ENCODE measurements at regions not wholly inside any gene's neighbourhood (a gene's known extent, or its start where the extent isn't known, plus 50 kb on each side); places are given as distances from the start of the nearest gene placed in this dataset.

GRCh38 chr7:26522633-26523032 lies 231.0 kb downstream of the SNX10 start:
- FAIRE-seq (no peak), DNase-seq (ENCODE audit: low read depth in 1 of 2, low spot score in 1 of 2) (no peak), ATAC-seq (no peak)
- CTCF ChIA-PET = no interaction called here
- TF ChIP-seq CHD4 (IDR thresholded peaks at IDR 0.05; ENCODE audit: borderline replicate concordance) (no peak), ATOH8 (CRISPR knock-in tag; IDR thresholded peaks at IDR 0.05; ENCODE audit: low read depth) (no peak), HMGXB4 (CRISPR knock-in tag; IDR thresholded peaks at IDR 0.05; ENCODE audit: borderline replicate concordance) (no peak), RNF2 (IDR thresholded peaks at IDR 0.05; ENCODE audit: borderline replicate concordance, low read depth) (no peak), ELK1 (IDR thresholded peaks at IDR 0.05; ENCODE audit: low read depth, low read length) (no peak), JUN (IDR thresholded peaks at IDR 0.05) (no peak), EHMT2 (IDR thresholded peaks at IDR 0.05; ENCODE audit: low read depth) (no peak), TFCP2L1 (CRISPR knock-in tag; IDR thresholded peaks at IDR 0.05) (no peak), CHD2 (IDR thresholded peaks at IDR 0.05; ENCODE audit: low read length, partially characterized antibody) (no peak), HOXA7 (CRISPR knock-in tag; IDR thresholded peaks at IDR 0.05) (no peak), KDM5A (IDR thresholded peaks at IDR 0.05) (no peak)
- no peak overlapping the region for H3K4me2 ChIP-seq
- H3K9me3 ChIP-seq = peaks cover 5% of the 10 kb centered on the region; the same call in 1 of the 3 replicates
- WGBS (ENCODE audit: missing lambda C conversion rate) = 76% methylated on average over 1 of the region's 1 CpG
- no peak overlapping the region for H3K4me3 ChIP-seq
- no peak overlapping the region for H3K27ac ChIP-seq
- POLR2A ChIA-PET = no interaction called here
- H3K4me1 ChIP-seq = no peaks in the 10 kb centered on the region

- 54% methylated on average over 16 of the region's 16 CpGs for WGBS (ENCODE audit: missing lambda C conversion rate)
- ATAC-seq (no peak), FAIRE-seq (no peak), DNase-seq (ENCODE audit: low read depth in 1 of 2, low spot score in 1 of 2) (no peak)
- Histone ChIP-seq H3K4me3 (no peak overlapping the region), H3K27ac (no peak overlapping the region), H3K4me1 (no peaks in the 10 kb centered on the region), H3K4me2 (no peak overlapping the region), H3K9me3 (peaks cover 5% of the 10 kb centered on the region; the same call in 1 of the 3 replicates)
- CTCF ChIA-PET = no interaction called here
- TF ChIP-seq HEYL (CRISPR knock-in tag; IDR thresholded peaks at IDR 0.05) (no peak), RAD21 (conservative IDR thresholded peaks at IDR 0.05 in 1 of 2, IDR thresholded peaks at IDR 0.05 in 1 of 2) (no peak), GATA3 (IDR thresholded peaks at IDR 0.05; ENCODE audit: borderline replicate concordance) (no peak), CEBPB (IDR thresholded peaks at IDR 0.05) (no peak), JUN (IDR thresholded peaks at IDR 0.05) (no peak), HMGXB4 (CRISPR knock-in tag; IDR thresholded peaks at IDR 0.05; ENCODE audit: borderline replicate concordance) (no peak), MAX (IDR thresholded peaks at IDR 0.05) (no peak), ZC3H11A (IDR thresholded peaks at IDR 0.05) (no peak), CBX2 (IDR thresholded peaks at IDR 0.05; ENCODE audit: borderline replicate concordance, low read depth) (no peak), KDM5A (IDR thresholded peaks at IDR 0.05) (no peak), HES2 (IDR thresholded peaks at IDR 0.05) (no peak), KDM1A (IDR thresholded peaks at IDR 0.05; ENCODE audit: low read depth) (no peak), RNF2 (IDR thresholded peaks at IDR 0.05; ENCODE audit: borderline replicate concordance, low read depth) (no peak), POLR2AphosphoS2 (conservative IDR thresholded peaks at IDR 0.05; ENCODE audit: low read length) (no peak), RCOR1 (IDR thresholded peaks at IDR 0.05; ENCODE audit: low read depth, low read length) (no peak), USF2 (IDR thresholded peaks at IDR 0.05) (no peak), POLR2A (IDR thresholded peaks at IDR 0.05; ENCODE audit: low read length) (no peak), FOSB (CRISPR knock-in tag; IDR thresholded peaks at IDR 0.05) (no peak), ESRRA (IDR thresholded peaks at IDR 0.05; ENCODE audit: borderline replicate concordance, low read length) (no peak), ATOH8 (CRISPR knock-in tag; IDR thresholded peaks at IDR 0.05; ENCODE audit: low read depth) (no peak)
- POLR2A ChIA-PET = no interaction called here
Observed at GRCh38 chr7:26525398-26526264, 234.0 kb downstream of the SNX10 start.

Data from A549 (cell line).